OCI-LY1 (cell line): ENCODE measurements at regions not wholly inside any gene's neighbourhood (a gene's known extent, or its start where the extent isn't known, plus 50 kb on each side); places are given as distances from the start of the nearest gene placed in this dataset.

Source experiments
- H2AFZ ChIP-seq: fragments of 200-600 bp; sonication (generic), shearing (Covaris generic); 2 replicates; pipeline ENCODE4 v1.6.0; 2014; ENCODE audit warnings: antibody characterized with exemption, mild to moderate bottlenecking, low read length
- H3F3A ChIP-seq: fragments of 200-600 bp; sonication (generic), shearing (Covaris generic); 2 replicates; pipeline ENCODE4 v1.6.0; 2014; ENCODE audit warnings: mild to moderate bottlenecking, antibody characterized with exemption, low read length, moderate library complexity; ENCODE audit not compliant: insufficient read depth
- H3K27ac ChIP-seq: fragments of 200-600 bp; sonication (generic); 2 replicates; pipeline ENCODE4 v1.5.1; 2014; ENCODE audit warnings: low read length, mixed run types, mild to moderate bottlenecking, low read depth; ENCODE audit not compliant: poor library complexity, severe bottlenecking
- H3K27me3 ChIP-seq: fragments of 200-600 bp; sonication (generic); 2 replicates; pipeline ENCODE4 v1.6.0; 2014; ENCODE audit warnings: antibody characterized with exemption, mild to moderate bottlenecking, low read length, moderate library complexity; ENCODE audit not compliant: insufficient read depth
- H3K36me3 ChIP-seq: fragments of 200-600 bp; sonication (generic); 2 replicates; pipeline ENCODE4 v1.6.1; 2014; ENCODE audit warnings: mild to moderate bottlenecking, antibody characterized with exemption, low read length, moderate library complexity, mixed read lengths; ENCODE audit not compliant: insufficient read depth
- H3K4me1 ChIP-seq: fragments of 200-600 bp; sonication (generic); 2 replicates; pipeline ENCODE4 v1.5.1; 2014; ENCODE audit warnings: mild to moderate bottlenecking, low read length, moderate library complexity; ENCODE audit not compliant: insufficient read depth, severe bottlenecking
- H3K4me2 ChIP-seq: fragments of 200-600 bp; sonication (generic), shearing (Covaris generic); 2 replicates; pipeline ENCODE4 v1.6.1; 2014; ENCODE audit warnings: low read length
- H3K4me3 ChIP-seq: fragments of 200-600 bp; sonication (generic); 2 replicates; pipeline ENCODE4 v1.5.1; 2014; ENCODE audit warnings: low read length, low read depth, mild to moderate bottlenecking, mixed read lengths; ENCODE audit not compliant: poor library complexity, severe bottlenecking
- H3K79me2 ChIP-seq: fragments of 200-600 bp; shearing (Covaris generic); 2 replicates; pipeline ENCODE4 v1.6.1; 2016; ENCODE audit warnings: mixed run types, low read length, mixed read lengths; ENCODE audit not compliant: insufficient read depth
- H3K9ac ChIP-seq: fragments of 200-600 bp; sonication (generic), shearing (Covaris generic); 2 replicates; pipeline ENCODE4 v1.6.1; 2014; ENCODE audit warnings: mild to moderate bottlenecking, low read length, mixed read lengths
- H3K9me2 ChIP-seq: fragments of 200-600 bp; sonication (generic), shearing (Covaris generic); 2 replicates; pipeline ENCODE4 v1.6.1; 2014; ENCODE audit warnings: low read depth, mild to moderate bottlenecking, low read length, mixed read lengths
- H3K9me3 ChIP-seq: fragments of 200-600 bp; shearing (Covaris generic); 2 replicates; pipeline ENCODE4 v1.6.1; 2014; ENCODE audit warnings: low read length, mixed read lengths
- H4K20me1 ChIP-seq: fragments of 200-600 bp; sonication (generic), shearing (Covaris generic); 2 replicates; pipeline ENCODE4 v1.6.0; 2016; ENCODE audit warnings: mild to moderate bottlenecking, low read length; ENCODE audit not compliant: insufficient read depth
- CTCF ChIP-seq: fragments of 200-600 bp; sonication (generic), shearing (Covaris generic); IDR thresholded peaks from 2 replicates; pipeline ENCODE4 v1.5.1; 2017; ENCODE audit warnings: mild to moderate bottlenecking, antibody characterized with exemption, low read length, moderate library complexity, mixed read lengths
- EZH2 ChIP-seq: fragments of 200-600 bp; sonication (generic), shearing (Covaris generic); IDR thresholded peaks from 2 replicates; pipeline ENCODE4 v1.8.0; 2017; ENCODE audit warnings: borderline replicate concordance, mixed run types, mild to moderate bottlenecking, antibody characterized with exemption, low read length, moderate library complexity, mixed read lengths

GRCh38 chr15:48029642-48030041 is 91.1 kb upstream of the SLC24A5 start:
- no peaks in the 10 kb centered on the region for H4K20me1 ChIP-seq
- no peak for TF ChIP-seq EZH2
- TF ChIP-seq CTCF: no peak
- H3K4me2 ChIP-seq: no peak overlapping the region
- H3K27ac ChIP-seq: no peak overlapping the region
- no peaks in the 10 kb centered on the region for H3F3A ChIP-seq
- no peak overlapping the region for H3K4me3 ChIP-seq
- no peaks in the 10 kb centered on the region for H3K36me3 ChIP-seq
- H3K9me2 ChIP-seq: no peaks in the 10 kb centered on the region
- no peaks in the 10 kb centered on the region for H3K27me3 ChIP-seq
- no peaks in the 10 kb centered on the region for H3K9me3 ChIP-seq
- no peak overlapping the region for H3K9ac ChIP-seq
- H3K4me1 ChIP-seq: no peaks in the 10 kb centered on the region
- H2AFZ ChIP-seq: no peak overlapping the region
- H3K79me2 ChIP-seq: no peaks in the 10 kb centered on the region

GRCh38 chr15:48031466-48031865 is 89.3 kb upstream of the SLC24A5 start:
- H4K20me1 ChIP-seq: no peaks in the 10 kb centered on the region
- H3K27ac ChIP-seq: no peak overlapping the region
- H3K9me2 ChIP-seq: no peaks in the 10 kb centered on the region
- H3K4me3 ChIP-seq: no peak overlapping the region
- no peaks in the 10 kb centered on the region for H3F3A ChIP-seq
- no peak for TF ChIP-seq EZH2
- TF ChIP-seq CTCF: no peak
- no peaks in the 10 kb centered on the region for H3K9me3 ChIP-seq
- no peaks in the 10 kb centered on the region for H3K4me1 ChIP-seq
- no peak overlapping the region for H3K4me2 ChIP-seq
- H3K36me3 ChIP-seq: no peaks in the 10 kb centered on the region
- no peaks in the 10 kb centered on the region for H3K27me3 ChIP-seq
- H2AFZ ChIP-seq: no peak overlapping the region
- no peak overlapping the region for H3K9ac ChIP-seq
- no peaks in the 10 kb centered on the region for H3K79me2 ChIP-seq

- Histone ChIP-seq H3K4me1 (no peaks in the 10 kb centered on the region), H3K79me2 (no peaks in the 10 kb centered on the region), H3K9me2 (no peaks in the 10 kb centered on the region), H3K9me3 (no peaks in the 10 kb centered on the region), H3K36me3 (no peaks in the 10 kb centered on the region), H3K27me3 (no peaks in the 10 kb centered on the region), H4K20me1 (no peaks in the 10 kb centered on the region), H3K9ac (no peak overlapping the region), H3K4me3 (no peak overlapping the region), H3K27ac (no peak overlapping the region), H2AFZ (no peak overlapping the region), H3F3A (no peaks in the 10 kb centered on the region), H3K4me2 (no peak overlapping the region)
- no peak for TF ChIP-seq CTCF
- no peak for TF ChIP-seq EZH2
Observed at GRCh38 chr15:48031973-48032372, 88.8 kb upstream of the SLC24A5 start.
